Epidermal melanocyte (primary cell): ENCODE measurements at regions not wholly inside any gene's neighbourhood (a gene's known extent, or its start where the extent isn't known, plus 50 kb on each side); places are given as distances from the start of the nearest gene placed in this dataset.

Source experiments
- DNase-seq: peaks from one replicate; pipeline ENCODE4 v3.0.0; 2011; ENCODE audit warnings: low spot score; ENCODE audit not compliant: insufficient read length

GRCh38 chr5:124394700-124395245, 351.7 kb downstream of the ZNF608 start:
- DNase-seq = no peak

- no peak for DNase-seq
Observed at GRCh38 chr5:124393584-124394379, 352.7 kb downstream of the ZNF608 start.

GRCh38 chr5:124383693-124384092, 362.7 kb downstream of the ZNF608 start:
- no peak for DNase-seq

- no peak for DNase-seq
Observed at GRCh38 chr5:124377386-124377785, 369.1 kb downstream of the ZNF608 start.

- DNase-seq = no peak
Observed at GRCh38 chr5:124373883-124374282, 372.6 kb downstream of the ZNF608 start.

- DNase-seq = no peak
Observed at GRCh38 chr5:124372457-124372856, 374.0 kb downstream of the ZNF608 start.

GRCh38 chr5:124371111-124371706, 375.2 kb downstream of the ZNF608 start:
- DNase-seq = no peak

- no peak for DNase-seq
Observed at GRCh38 chr5:124370601-124371000, 375.8 kb downstream of the ZNF608 start.

GRCh38 chr5:124365361-124365801, 381.1 kb downstream of the ZNF608 start:
- no peak for DNase-seq

GRCh38 chr5:124355928-124356327, 390.5 kb downstream of the ZNF608 start:
- no peak for DNase-seq

GRCh38 chr5:124353016-124353415, 393.4 kb downstream of the ZNF608 start:
- no peak for DNase-seq

- no peak for DNase-seq
Observed at GRCh38 chr5:124352312-124352711, 394.1 kb downstream of the ZNF608 start.

GRCh38 chr5:124349931-124350330, 396.5 kb downstream of the ZNF608 start:
- DNase-seq = no peak

- DNase-seq = peak; percentile 31
Observed at GRCh38 chr5:124343451-124343867, 403.0 kb downstream of the ZNF608 start.

GRCh38 chr5:124342986-124343385, 403.5 kb downstream of the ZNF608 start:
- DNase-seq = no peak

- no peak for DNase-seq
Observed at GRCh38 chr5:124342584-124342983, 403.9 kb downstream of the ZNF608 start.

GRCh38 chr5:124342027-124342471, 404.4 kb downstream of the ZNF608 start:
- DNase-seq = peak; percentile 33

- DNase-seq = peak; percentile 44
Observed at GRCh38 chr5:124341066-124341858, 405.2 kb downstream of the ZNF608 start.

GRCh38 chr5:124337996-124338395, 408.4 kb downstream of the ZNF608 start:
- DNase-seq = no peak

- DNase-seq = no peak
Observed at GRCh38 chr5:124333298-124333979, 413.0 kb downstream of the ZNF608 start.

GRCh38 chr5:124332273-124332672, 414.2 kb downstream of the ZNF608 start:
- DNase-seq = no peak
